Lower lobe of right lung (tissue), 2 donors: ENCODE measurements at regions not wholly inside any gene's neighbourhood (a gene's known extent, or its start where the extent isn't known, plus 50 kb on each side); places are given as distances from the start of the nearest gene placed in this dataset.

ENCODE experiments used
- ATAC-seq, 2 donors: fragments of 200-7000 bp; cut with Tn5 transposase; one replicate each; pipeline ENCODE4 v1.9.1; 2020 to 2022; ENCODE audit warnings: mild to moderate bottlenecking in 2 of 2, moderate library complexity in 2 of 2
- DNase-seq: peaks from one replicate; pipeline ENCODE4 v3.0.0-alpha.2; 2020
- H3K27ac ChIP-seq: fragments of 200-600 bp; one replicate; pipeline ENCODE4 v1.8.0; 2022
- H3K27me3 ChIP-seq: fragments of 200-600 bp; one replicate; pipeline ENCODE4 v1.8.0; 2022; ENCODE audit warnings: low read depth
- H3K36me3 ChIP-seq: fragments of 200-600 bp; one replicate; pipeline ENCODE4 v1.8.0; 2022; ENCODE audit warnings: mild to moderate bottlenecking
- H3K4me1 ChIP-seq: fragments of 200-600 bp; one replicate; pipeline ENCODE4 v1.8.0; 2022
- H3K4me3 ChIP-seq: fragments of 200-600 bp; one replicate; pipeline ENCODE4 v1.8.0; 2022; ENCODE audit warnings: mild to moderate bottlenecking
- H3K9me3 ChIP-seq: fragments of 200-600 bp; one replicate; pipeline ENCODE4 v1.8.0; 2022
- CTCF ChIP-seq: fragments of 200-600 bp; IDR thresholded peaks from one replicate; pipeline ENCODE4 v1.8.0; 2022; ENCODE audit warnings: antibody characterized with exemption, mild to moderate bottlenecking
- intact Hi-C: fragments of 100-400 bp; cut with DNase I; formaldehyde crosslinking; loops from one replicate; pipeline ENCODE4 v1.11.0; 2022
- donor health status: DM: no; HTN: yes; CAD: no; lungs with severe emphysema.

- Histone ChIP-seq H3K4me3 (no peak overlapping the region), H3K4me1 (no peaks in the 10 kb centered on the region), H3K27me3 (no peaks in the 10 kb centered on the region), H3K36me3 (no peaks in the 10 kb centered on the region), H3K9me3 (no peaks in the 10 kb centered on the region), H3K27ac (no peak overlapping the region)
- no peak for TF ChIP-seq CTCF
- no peak for DNase-seq
- no peak for ATAC-seq
- intact Hi-C loops = no loop called here
Observed at GRCh38 chr16:63933841-63934240, 1188.0 kb downstream of the CDH11 start.

GRCh38 chr16:63928421-63928820 lies 1193.4 kb downstream of the CDH11 start:
- TF ChIP-seq CTCF = no peak
- Histone ChIP-seq H3K4me3 (no peak overlapping the region), H3K36me3 (no peaks in the 10 kb centered on the region), H3K27ac (no peak overlapping the region), H3K9me3 (no peaks in the 10 kb centered on the region), H3K27me3 (no peaks in the 10 kb centered on the region), H3K4me1 (no peaks in the 10 kb centered on the region)
- intact Hi-C loops = no loop called here
- ATAC-seq = no peak
- no peak for DNase-seq

GRCh38 chr16:63925221-63925620 lies 1196.6 kb downstream of the CDH11 start:
- ATAC-seq = no peak
- no peaks in the 10 kb centered on the region for H3K27me3 ChIP-seq
- H3K27ac ChIP-seq = no peak overlapping the region
- no peaks in the 10 kb centered on the region for H3K36me3 ChIP-seq
- intact Hi-C loops = no loop called here
- H3K9me3 ChIP-seq = no peaks in the 10 kb centered on the region
- TF ChIP-seq CTCF = no peak
- H3K4me3 ChIP-seq = no peak overlapping the region
- no peaks in the 10 kb centered on the region for H3K4me1 ChIP-seq
- DNase-seq = no peak

GRCh38 chr16:63922560-63922959 lies 1199.3 kb downstream of the CDH11 start:
- Histone ChIP-seq H3K4me3 (no peak overlapping the region), H3K4me1 (no peaks in the 10 kb centered on the region), H3K27me3 (no peaks in the 10 kb centered on the region), H3K36me3 (no peaks in the 10 kb centered on the region), H3K27ac (no peak overlapping the region), H3K9me3 (peaks cover 7% of the 10 kb centered on the region)
- intact Hi-C loops = no loop called here
- no peak for ATAC-seq
- no peak for TF ChIP-seq CTCF
- DNase-seq = no peak

GRCh38 chr16:63921737-63922295 lies 1200.0 kb downstream of the CDH11 start:
- H3K27me3 ChIP-seq = no peaks in the 10 kb centered on the region
- H3K36me3 ChIP-seq = no peaks in the 10 kb centered on the region
- TF ChIP-seq CTCF = no peak
- DNase-seq = no peak
- no peaks in the 10 kb centered on the region for H3K4me1 ChIP-seq
- no peak for ATAC-seq
- no peak overlapping the region for H3K4me3 ChIP-seq
- H3K9me3 ChIP-seq = peaks cover 7% of the 10 kb centered on the region
- intact Hi-C loops = no loop called here
- H3K27ac ChIP-seq = no peak overlapping the region

GRCh38 chr16:63913290-63913689 lies 1208.6 kb downstream of the CDH11 start:
- H3K36me3 ChIP-seq = no peaks in the 10 kb centered on the region
- no peak overlapping the region for H3K4me3 ChIP-seq
- H3K27ac ChIP-seq = no peak overlapping the region
- no peaks in the 10 kb centered on the region for H3K4me1 ChIP-seq
- intact Hi-C loops = no loop called here
- no peaks in the 10 kb centered on the region for H3K9me3 ChIP-seq
- H3K27me3 ChIP-seq = no peaks in the 10 kb centered on the region
- no peak for TF ChIP-seq CTCF
- no peak for DNase-seq
- no peak for ATAC-seq
